ENCODE measurements at regions not wholly inside any gene's neighbourhood (a gene's known extent, or its start where the extent isn't known, plus 50 kb on each side); places are given as distances from the start of the nearest gene placed in this dataset.
"Not testable (repeated sequence)": the region's sequence is repeated elsewhere in the genome, so short reads cannot be mapped to it uniquely, and the experiment has no call there.

DNA sequence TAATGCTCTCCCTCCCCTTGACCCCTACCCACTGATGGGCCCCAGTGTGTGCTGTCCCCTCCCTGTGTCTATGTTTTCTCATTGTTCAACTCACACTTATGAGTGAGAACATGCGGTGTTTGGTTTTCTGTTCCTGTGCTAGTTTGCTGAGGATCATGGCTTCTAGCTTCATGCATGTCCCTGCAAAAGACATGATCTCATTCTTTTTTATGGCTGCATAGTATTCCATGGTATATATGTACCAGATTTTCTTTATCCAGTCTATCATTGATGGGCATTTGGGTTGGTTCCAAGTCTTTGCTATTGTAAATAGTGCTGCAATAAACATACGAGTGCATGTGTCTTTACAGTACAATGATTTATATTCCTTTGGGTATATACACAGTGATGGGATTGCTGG is 67.9 kb upstream of the ST8SIA6 start:
- TF ChIP-seq, protein P1, sequence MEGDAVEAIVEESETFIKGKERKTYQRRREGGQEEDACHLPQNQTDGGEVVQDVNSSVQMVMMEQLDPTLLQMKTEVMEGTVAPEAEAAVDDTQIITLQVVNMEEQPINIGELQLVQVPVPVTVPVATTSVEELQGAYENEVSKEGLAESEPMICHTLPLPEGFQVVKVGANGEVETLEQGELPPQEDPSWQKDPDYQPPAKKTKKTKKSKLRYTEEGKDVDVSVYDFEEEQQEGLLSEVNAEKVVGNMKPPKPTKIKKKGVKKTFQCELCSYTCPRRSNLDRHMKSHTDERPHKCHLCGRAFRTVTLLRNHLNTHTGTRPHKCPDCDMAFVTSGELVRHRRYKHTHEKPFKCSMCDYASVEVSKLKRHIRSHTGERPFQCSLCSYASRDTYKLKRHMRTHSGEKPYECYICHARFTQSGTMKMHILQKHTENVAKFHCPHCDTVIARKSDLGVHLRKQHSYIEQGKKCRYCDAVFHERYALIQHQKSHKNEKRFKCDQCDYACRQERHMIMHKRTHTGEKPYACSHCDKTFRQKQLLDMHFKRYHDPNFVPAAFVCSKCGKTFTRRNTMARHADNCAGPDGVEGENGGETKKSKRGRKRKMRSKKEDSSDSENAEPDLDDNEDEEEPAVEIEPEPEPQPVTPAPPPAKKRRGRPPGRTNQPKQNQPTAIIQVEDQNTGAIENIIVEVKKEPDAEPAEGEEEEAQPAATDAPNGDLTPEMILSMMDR (IDR thresholded peaks at IDR 0.05): not testable (repeated sequence)
- not testable (repeated sequence) for TF ChIP-seq POLR2AphosphoS5, POLR2A (IDR thresholded peaks at IDR 0.05)

All from breast epithelium (tissue), 3 donors.